NCI-H1417 (cell line): ENCODE measurements at regions not wholly inside any gene's neighbourhood (a gene's known extent, or its start where the extent isn't known, plus 50 kb on each side); places are given as distances from the start of the nearest gene placed in this dataset.
A peak's percentile ranks its signal among the peaks of the same experiment; 100 is the strongest.

ENCODE experiments used
- DNase-seq, 3 experiments: peaks; one replicate each; lab custom pipeline; 2025; lab: John Stamatoyannopoulos, UW

GRCh38 chr1:112219267-112219666 lies 176.7 kb upstream of the CTTNBP2NL start:
- no peak for DNase-seq

GRCh38 chr1:112230232-112230631 lies 165.8 kb upstream of the CTTNBP2NL start:
- DNase-seq: no peak

- no peak for DNase-seq
Measured at GRCh38 chr1:112231331-112231730, 164.7 kb upstream of the CTTNBP2NL start.

- no peak for DNase-seq
Measured at GRCh38 chr1:112232848-112233247, 163.2 kb upstream of the CTTNBP2NL start.

GRCh38 chr1:112234710-112235109 lies 161.3 kb upstream of the CTTNBP2NL start:
- DNase-seq: no peak

- peak in 2 of 3 experiments; percentile 9 to 31 for DNase-seq
Measured at GRCh38 chr1:112237983-112238545, 157.9 kb upstream of the CTTNBP2NL start.

- DNase-seq: no peak
Measured at GRCh38 chr1:112239683-112240330, 156.2 kb upstream of the CTTNBP2NL start.

GRCh38 chr1:112242470-112242869 lies 153.5 kb upstream of the CTTNBP2NL start:
- no peak for DNase-seq

- no peak for DNase-seq
Measured at GRCh38 chr1:112244131-112244530, 151.9 kb upstream of the CTTNBP2NL start.

- no peak for DNase-seq
Measured at GRCh38 chr1:112245114-112245513, 150.9 kb upstream of the CTTNBP2NL start.

- DNase-seq: peak in 2 of 3 experiments; percentile 75 to 95
Measured at GRCh38 chr1:112247036-112247597, 148.9 kb upstream of the CTTNBP2NL start.

GRCh38 chr1:112247961-112248360 lies 148.1 kb upstream of the CTTNBP2NL start:
- peak in 2 of 3 experiments; percentile 17 to 47 for DNase-seq

GRCh38 chr1:112250892-112251291 lies 145.1 kb upstream of the CTTNBP2NL start:
- no peak for DNase-seq

GRCh38 chr1:112251766-112252506 lies 144.1 kb upstream of the CTTNBP2NL start:
- no peak for DNase-seq

GRCh38 chr1:112253366-112253765 lies 142.6 kb upstream of the CTTNBP2NL start:
- DNase-seq: no peak

GRCh38 chr1:112255080-112255479 lies 140.9 kb upstream of the CTTNBP2NL start:
- DNase-seq: no peak

- DNase-seq: no peak
Measured at GRCh38 chr1:112256411-112256810, 139.6 kb upstream of the CTTNBP2NL start.

- DNase-seq: no peak
Measured at GRCh38 chr1:112257043-112257835, 138.8 kb upstream of the CTTNBP2NL start.

GRCh38 chr1:112260699-112261098 lies 135.3 kb upstream of the CTTNBP2NL start:
- no peak for DNase-seq

GRCh38 chr1:112262316-112262715 lies 133.7 kb upstream of the CTTNBP2NL start:
- DNase-seq: no peak

GRCh38 chr1:112263042-112263441 lies 133.0 kb upstream of the CTTNBP2NL start:
- peak in 1 of 3 experiments; percentile 47 for DNase-seq

- no peak for DNase-seq
Measured at GRCh38 chr1:112263453-112263852, 132.6 kb upstream of the CTTNBP2NL start.
